Adrenal gland (tissue), 9 donors: ENCODE measurements at regions not wholly inside any gene's neighbourhood (a gene's known extent, or its start where the extent isn't known, plus 50 kb on each side); places are given as distances from the start of the nearest gene placed in this dataset.

Experiments
- DNase-seq, 7 donors: peaks; one replicate each; pipeline ENCODE4 v3.0.0-alpha.2; 2019 to 2020
- H3K27ac ChIP-seq, 5 donors: fragments of 200-600 bp; sonication (generic) in 4 of 5; 1 replicate in 3 of 5; 2 replicates in 2 of 5; pipeline versions ENCODE4 v1.5.1 to v1.8.0; 2016 to 2020; ENCODE audit warnings: mild to moderate bottlenecking in 1 of 5
- H3K27me3 ChIP-seq: fragments of 200-600 bp; 2 replicates; pipeline ENCODE4 v1.8.0; 2021
- H3K36me3 ChIP-seq, 2 donors: fragments of 200-600 bp; replicated peaks in 1 of 2; 1 replicate in 1 of 2; 2 replicates in 1 of 2; pipeline versions ENCODE4 v1.5.1 to v1.8.0; 2018 to 2022
- H3K4me1 ChIP-seq, 2 donors: fragments of 200-600 bp; replicated peaks in 1 of 2; 1 replicate in 1 of 2; 2 replicates in 1 of 2; pipeline versions ENCODE4 v1.5.1 to v1.8.0; 2018 to 2021
- H3K4me3 ChIP-seq, 4 donors: fragments of 200-600 bp; sonication (generic) in 3 of 4; one replicate each; pipeline ENCODE4 v1.5.1; 2016 to 2018
- H3K9me3 ChIP-seq, 3 donors: fragments of 200-600 bp; sonication (generic) in 1 of 3; replicated peaks in 1 of 3; 1 replicate in 2 of 3; 2 replicates in 1 of 3; pipeline versions ENCODE4 v1.5.1 to v1.8.0; 2016 to 2021
- CTCF ChIP-seq, 6 experiments: fragments of 450-650 bp in 4 of 6; fragments of 200-600 bp in 2 of 6; sonication (generic) in 1 of 6; IDR thresholded peaks; 1 replicate in 5 of 6; 2 replicates in 1 of 6; pipeline versions ENCODE4 v1.5.1 to v1.8.0; 2016 to 2021; ENCODE audit warnings: antibody characterized with exemption in 6 of 6, mild to moderate bottlenecking in 2 of 6, moderate library complexity in 1 of 6
- POLR2A ChIP-seq, 2 donors: fragments of 450-650 bp; IDR thresholded peaks; one replicate each; pipeline ENCODE4 v1.6.1; 2017; ENCODE audit warnings: antibody characterized with exemption in 2 of 2, mild to moderate bottlenecking in 2 of 2, moderate library complexity in 1 of 2
- WGBS, 4 donors: extraction: QIAGEN DNeasy Blood & Tissue Kit in 2 of 4; methylation state at CpG; one replicate each; pipeline versions ENCODE4 v1.1.5 to v1.1.7; 2013 to 2017; 5-methylcytosine and 5-hydroxymethylcytosine counted together
- intact Hi-C, 2 donors: fragments of 100-400 bp; cut with DNase I; formaldehyde crosslinking; loops; one replicate each; pipeline versions ENCODE4 v1.14.1 to v1.15.0; 2022 to 2023
- donor health status: healthy with polysubstance abuse.
- donor health status: Bipolar disorder and iron deficiency.
- donor health status: DM: yes; HTN: yes; CAD: no.
- donor health status: DM: no; HTN: no; CAD: no.
- donor health status: DM: no; HTN: no; CAD: no.

DNA sequence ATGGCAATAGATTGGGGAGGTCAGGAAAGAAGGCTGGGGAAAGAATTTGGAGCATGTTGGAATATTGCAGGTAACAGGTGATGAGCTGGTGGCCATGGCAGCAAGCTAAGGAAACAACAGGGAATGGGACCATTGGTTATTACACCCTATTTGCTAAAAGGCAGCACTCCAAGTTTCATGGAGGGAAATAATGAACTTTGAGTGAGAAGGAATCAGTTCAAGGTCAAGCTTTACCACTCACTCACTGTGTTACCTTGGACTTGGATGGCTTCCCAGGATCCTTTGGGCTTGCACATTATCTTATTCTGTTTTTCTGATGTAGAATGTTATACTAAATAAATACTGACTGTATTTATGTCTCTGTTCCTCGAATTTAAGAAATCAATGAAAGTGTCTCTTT, 792.8 kb upstream of the CDH8 start:
- Histone ChIP-seq H3K9me3 (no peaks in the 10 kb centered on the region), H3K36me3 (no peaks in the 10 kb centered on the region), H3K27ac (no peak overlapping the region), H3K4me3 (no peak overlapping the region), H3K27me3 (no peaks in the 10 kb centered on the region), H3K4me1 (no peaks in the 10 kb centered on the region)
- peak in 1 of 7 donors; percentile 4 for DNase-seq
- TF ChIP-seq POLR2A (IDR thresholded peaks at IDR 0.05) (no peak), CTCF (IDR thresholded peaks at IDR 0.05) (no peak)
- 30 to 45% (median 33%) methylated on average over 1 of the region's 1 CpG for WGBS, 4 donors
- intact Hi-C loops, result no loop called here

DNA sequence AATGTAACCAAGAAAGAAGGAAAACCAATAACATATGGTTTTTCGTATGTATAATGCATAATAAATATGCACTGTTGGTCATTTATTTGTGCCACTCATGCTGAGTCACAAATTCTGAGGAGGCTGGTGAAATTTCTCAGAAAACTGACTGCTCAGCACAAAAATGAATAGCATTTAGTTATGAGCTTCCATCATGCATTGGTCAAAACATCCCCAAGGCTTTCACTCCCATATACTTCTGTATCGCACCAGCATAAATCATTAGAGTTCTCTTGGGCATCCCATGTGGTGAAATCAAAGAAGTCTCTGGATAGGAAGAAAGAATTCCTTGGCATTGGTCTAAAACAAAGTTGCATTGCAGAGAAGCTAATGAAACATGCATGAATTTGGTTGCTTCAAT, 785.6 kb upstream of the CDH8 start:
- DNase-seq, result no peak
- intact Hi-C loops, result no loop called here
- Histone ChIP-seq H3K36me3 (no peaks in the 10 kb centered on the region), H3K4me1 (no peaks in the 10 kb centered on the region), H3K27me3 (no peaks in the 10 kb centered on the region), H3K27ac (no peak overlapping the region), H3K9me3 (no peaks in the 10 kb centered on the region), H3K4me3 (no peak overlapping the region)
- WGBS, 4 donors, result 87 to 90% (median 89%) methylated on average over 2 of the region's 2 CpGs
- TF ChIP-seq CTCF (IDR thresholded peaks at IDR 0.05) (no peak), POLR2A (IDR thresholded peaks at IDR 0.05) (no peak)

GRCh38 chr16:62816971-62817519, 780.8 kb upstream of the CDH8 start:
- no peaks in the 10 kb centered on the region for H3K27me3 ChIP-seq
- TF ChIP-seq POLR2A (IDR thresholded peaks at IDR 0.05) (no peak), CTCF (IDR thresholded peaks at IDR 0.05) (no peak)
- H3K4me3 ChIP-seq, result no peak overlapping the region
- WGBS, 4 donors, result 75 to 77% (median 76%) methylated on average over 3 of the region's 3 CpGs
- no peak for DNase-seq
- H3K4me1 ChIP-seq, result no peaks in the 10 kb centered on the region
- no peaks in the 10 kb centered on the region for H3K9me3 ChIP-seq
- no peaks in the 10 kb centered on the region for H3K36me3 ChIP-seq
- intact Hi-C loops, result no loop called here
- no peak overlapping the region for H3K27ac ChIP-seq

DNA sequence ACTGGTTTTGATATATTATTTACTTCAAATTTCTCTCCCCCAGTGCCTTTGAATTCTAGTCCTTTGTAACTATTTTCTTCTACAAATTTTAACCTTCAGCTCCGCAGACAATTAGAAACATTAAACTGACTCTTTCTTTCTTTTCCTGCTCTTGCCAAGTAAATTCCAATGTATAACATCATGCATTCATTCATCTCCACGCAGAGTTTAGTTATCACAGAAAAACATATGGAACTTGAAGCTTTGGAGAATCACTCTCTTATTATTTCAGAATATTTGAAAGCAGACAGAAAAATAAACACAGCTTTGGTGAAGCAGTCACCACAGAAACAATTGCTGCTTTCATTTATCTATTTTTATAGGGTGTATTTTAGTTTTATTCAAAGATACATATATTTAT, 778.7 kb upstream of the CDH8 start:
- WGBS, 4 donors, result 56 to 68% (median 63%) methylated on average over 2 of the region's 2 CpGs
- Histone ChIP-seq H3K4me1 (no peaks in the 10 kb centered on the region), H3K4me3 (no peak overlapping the region), H3K27ac (no peak overlapping the region), H3K27me3 (no peaks in the 10 kb centered on the region), H3K36me3 (no peaks in the 10 kb centered on the region), H3K9me3 (no peaks in the 10 kb centered on the region)
- no peak for DNase-seq
- TF ChIP-seq POLR2A (IDR thresholded peaks at IDR 0.05) (no peak), CTCF (IDR thresholded peaks at IDR 0.05) (no peak)
- intact Hi-C loops, result no loop called here
